ENCODE measurements at regions not wholly inside any gene's neighbourhood (a gene's known extent, or its start where the extent isn't known, plus 50 kb on each side); places are given as distances from the start of the nearest gene placed in this dataset.

DNA sequence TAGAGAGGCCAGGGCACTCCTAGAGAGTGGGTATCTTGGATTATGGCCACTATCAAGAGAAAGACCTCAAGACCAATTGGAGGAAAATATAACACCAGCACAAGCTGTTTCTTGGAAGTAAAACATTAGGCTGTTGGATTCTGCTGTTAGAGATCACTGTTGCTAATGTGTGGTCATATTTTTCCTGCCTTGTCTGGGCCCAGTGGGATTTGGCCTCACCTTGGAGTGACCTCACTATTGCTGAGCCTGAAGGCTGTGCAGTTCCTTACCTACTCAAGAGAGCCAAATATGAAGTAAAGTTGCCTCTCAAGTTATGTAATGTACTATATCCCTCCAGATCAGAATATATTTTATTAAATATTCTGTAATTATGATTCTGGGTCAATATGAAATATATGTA, 355.4 kb upstream of the CTSO start:
- Histone ChIP-seq H3K27me3 (no peaks in the 10 kb centered on the region), H3K4me1 (peaks cover 0 to 3% (median 0%) of the 10 kb centered on the region in 12 donors), H3K36me3 (no peaks in the 10 kb centered on the region), H3K27ac (no peak overlapping the region), H3K4me3 (no peak overlapping the region), H3K9me3 (no peaks in the 10 kb centered on the region)
- DNase-seq (no peak), ATAC-seq (no peak)
- TF ChIP-seq POLR2A (IDR thresholded peaks at IDR 0.05): no peak
- TF ChIP-seq CTCF (IDR thresholded peaks at IDR 0.05): no peak
- intact Hi-C loops (cut with DNase I): no loop called here

GRCh38 chr4:156303708-156304107, 350.0 kb upstream of the CTSO start:
- WGBS, 4 donors: 68 to 71% (median 71%) methylated on average over 2 of the region's 2 CpGs
- intact Hi-C loops (cut with DNase I): no loop called here
- no peaks in the 10 kb centered on the region for H3K9me3 ChIP-seq
- no peak overlapping the region for H3K4me3 ChIP-seq
- H3K36me3 ChIP-seq: no peaks in the 10 kb centered on the region
- ATAC-seq (no peak), DNase-seq (no peak)
- H3K27ac ChIP-seq: no peak overlapping the region
- no peaks in the 10 kb centered on the region for H3K27me3 ChIP-seq
- H3K4me1 ChIP-seq: peaks cover 0 to 3% (median 0%) of the 10 kb centered on the region in 12 donors
- no peak for TF ChIP-seq CTCF (IDR thresholded peaks at IDR 0.05)
- no peak for TF ChIP-seq POLR2A (IDR thresholded peaks at IDR 0.05)

GRCh38 chr4:156298230-156298629, 344.6 kb upstream of the CTSO start:
- Histone ChIP-seq H3K9me3 (no peaks in the 10 kb centered on the region), H3K36me3 (no peaks in the 10 kb centered on the region), H3K27me3 (no peaks in the 10 kb centered on the region), H3K27ac (peak overlapping the region in 2 of 12 donors; percentile 8 to 34), H3K4me3 (no peak overlapping the region), H3K4me1 (peaks cover 0 to 21% (median 2%) of the 10 kb centered on the region in 12 donors)
- intact Hi-C loops (cut with DNase I): no loop called here
- ATAC-seq (peak; percentile 76 to 95 (median 92)), DNase-seq (peak in 4 of 5 donors; percentile 10 to 67 (median 36))
- TF ChIP-seq CTCF (IDR thresholded peaks at IDR 0.05): no peak
- no peak for TF ChIP-seq POLR2A (IDR thresholded peaks at IDR 0.05)

- intact Hi-C loops (cut with DNase I): no loop called here
- H3K4me3 ChIP-seq: no peak overlapping the region
- H3K9me3 ChIP-seq: no peaks in the 10 kb centered on the region
- ATAC-seq (no peak), DNase-seq (no peak)
- H3K36me3 ChIP-seq: no peaks in the 10 kb centered on the region
- H3K4me1 ChIP-seq: peaks cover 0 to 21% (median 4%) of the 10 kb centered on the region in 12 donors
- no peak for TF ChIP-seq CTCF (IDR thresholded peaks at IDR 0.05)
- TF ChIP-seq POLR2A (IDR thresholded peaks at IDR 0.05): no peak
- WGBS, 4 donors: 43 to 49% (median 46%) methylated on average over 1 of the region's 1 CpG
- no peaks in the 10 kb centered on the region for H3K27me3 ChIP-seq
- no peak overlapping the region for H3K27ac ChIP-seq
Observed at GRCh38 chr4:156295676-156296195, 342.1 kb upstream of the CTSO start.
